ENCODE measurements at regions not wholly inside any gene's neighbourhood (a gene's known extent, or its start where the extent isn't known, plus 50 kb on each side); places are given as distances from the start of the nearest gene placed in this dataset.

DNA sequence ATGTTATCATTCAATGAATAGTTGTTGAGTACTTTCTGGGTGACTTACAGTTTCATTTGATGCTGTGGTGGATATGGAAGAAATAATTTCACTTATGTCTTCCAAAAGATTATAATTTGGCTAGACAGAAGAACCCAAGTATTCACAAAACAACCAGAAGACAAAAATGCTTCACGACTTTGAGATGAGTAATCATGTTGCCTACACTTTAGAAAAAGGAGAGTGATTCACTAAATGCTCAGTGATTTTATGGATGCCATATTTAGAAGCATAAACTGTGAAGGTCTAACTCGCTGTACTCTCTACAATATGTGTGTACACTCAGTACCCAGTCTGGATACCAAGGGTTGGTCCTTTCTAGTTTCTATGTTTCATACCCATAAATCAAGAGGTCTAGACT, 101.3 kb upstream of the E2F7 start:
- no peak overlapping the region for H3K27ac ChIP-seq (ENCODE audit: low read depth, low read length)
- H3K4me3 ChIP-seq (ENCODE audit: low read length), result no peak overlapping the region
- Mint-ChIP-seq H3K4me1 (peaks cover 3% of the 10 kb centered on the region), H3K27me3 (ENCODE audit: insufficient read depth) (peaks cover 31% of the 10 kb centered on the region), H3K4me3 (no peak overlapping the region), H3K27ac (no peak overlapping the region), H3K36me3 (ENCODE audit: low read depth) (no peaks in the 10 kb centered on the region), H3K9me3 (no peaks in the 10 kb centered on the region)
- TF ChIP-seq CTCF (conservative IDR thresholded peaks at IDR 0.05), result no peak
- H3K9ac ChIP-seq (ENCODE audit: extremely low read depth, low read length, poor library complexity, severe bottlenecking), result no peak overlapping the region
- no peaks in the 10 kb centered on the region for H3K36me3 ChIP-seq (ENCODE audit: control insufficient read depth, insufficient read depth, low read length)
- 87 to 100% methylated on average over 1 to 2 of the region's 2 CpGs for WGBS, 2 experiments (ENCODE audit: insufficient coverage in 1 of 2, insufficient read length in 1 of 2)
- no peaks in the 10 kb centered on the region for H3K9me3 ChIP-seq (ENCODE audit: control insufficient read depth, low read length)
- peaks cover 68% of the 10 kb centered on the region for H3K27me3 ChIP-seq (ENCODE audit: control insufficient read depth, insufficient read depth, low read length, poor library complexity, severe bottlenecking)
- no peak for DNase-seq
- H3K4me1 ChIP-seq (ENCODE audit: control insufficient read depth, insufficient read depth, low read length), result no peaks in the 10 kb centered on the region

DNA sequence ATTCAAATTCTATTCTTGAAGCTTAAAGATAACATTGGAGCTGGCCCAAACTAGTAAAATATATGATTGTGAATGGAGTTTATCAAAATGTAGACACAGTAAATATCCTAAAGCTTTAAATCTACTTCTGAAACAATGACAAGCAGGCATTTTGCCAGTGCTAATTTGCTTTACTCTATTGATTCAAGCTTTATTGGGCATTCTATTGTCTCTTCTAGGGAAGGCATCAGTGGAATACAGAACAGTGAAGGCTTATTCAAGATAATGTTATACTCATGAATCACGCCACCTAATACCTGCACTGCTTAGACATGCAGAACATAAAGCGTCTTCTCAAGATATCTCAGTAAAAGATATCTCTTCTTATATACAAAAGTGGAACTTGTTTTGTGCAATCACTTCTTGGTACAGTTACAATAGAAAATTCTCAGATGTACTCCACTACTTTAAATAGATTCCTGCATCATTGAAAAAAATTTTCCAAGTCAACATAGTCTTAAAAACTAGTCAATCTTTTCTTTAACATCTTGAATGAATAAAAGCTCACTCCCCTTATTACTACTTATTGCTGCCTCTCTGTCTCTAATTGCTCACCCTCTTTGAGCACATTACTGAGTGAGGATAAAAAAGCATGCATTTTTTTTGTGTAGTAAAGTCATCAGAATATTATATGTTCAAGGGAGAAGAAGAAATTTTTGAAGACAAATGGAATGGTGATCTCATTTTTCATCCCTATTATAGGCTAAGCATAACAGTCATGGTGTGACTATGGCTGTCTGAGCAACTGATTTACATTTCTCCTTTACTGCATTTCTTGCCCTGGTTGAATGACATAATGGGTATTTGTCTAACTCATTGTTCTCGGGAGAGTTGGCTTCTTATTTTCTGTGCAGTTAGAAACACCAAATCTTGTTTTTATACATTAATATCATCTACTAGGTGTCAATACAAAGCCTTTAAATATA, 98.0 kb upstream of the E2F7 start:
- whole genome bisulfite sequencing, 2 experiments (ENCODE audit: insufficient coverage in 1 of 2, insufficient read length in 1 of 2), result 89% methylated on average over 2 of the region's 3 CpGs; no CpG with 5 or more reads in 1 of the 2 experiments
- H3K27ac Mint-ChIP-seq, result no peak overlapping the region

DNA sequence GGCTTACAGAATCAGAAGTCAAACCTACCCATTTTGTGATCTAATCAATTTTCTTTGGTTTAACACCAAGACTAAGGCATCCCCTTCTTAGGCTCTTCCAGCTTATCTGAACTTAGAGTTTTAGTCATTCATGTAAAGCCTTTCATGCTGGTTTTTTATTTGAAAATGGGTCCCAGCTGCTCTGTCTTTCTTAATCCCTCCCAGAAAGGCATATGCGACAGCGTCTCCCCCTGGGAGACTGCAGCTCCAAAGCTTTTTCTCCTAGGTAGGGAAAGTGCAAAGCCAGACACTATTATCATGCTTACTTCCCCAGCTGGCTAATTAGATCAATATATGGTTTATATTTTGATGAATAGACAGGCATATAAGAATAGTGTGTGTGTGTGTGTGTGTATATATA, 96.6 kb upstream of the E2F7 start:
- Histone ChIP-seq H3K27ac (ENCODE audit: low read depth, low read length) (peak overlapping the region; percentile 56), H3K36me3 (ENCODE audit: control insufficient read depth, insufficient read depth, low read length) (no peaks in the 10 kb centered on the region), H3K27me3 (ENCODE audit: control insufficient read depth, insufficient read depth, low read length, poor library complexity, severe bottlenecking) (peaks cover 89% of the 10 kb centered on the region), H3K4me1 (ENCODE audit: control insufficient read depth, insufficient read depth, low read length) (no peaks in the 10 kb centered on the region), H3K9ac (ENCODE audit: extremely low read depth, low read length, poor library complexity, severe bottlenecking) (no peak overlapping the region), H3K9me3 (ENCODE audit: control insufficient read depth, low read length) (no peaks in the 10 kb centered on the region), H3K4me3 (ENCODE audit: low read length) (no peak overlapping the region)
- Mint-ChIP-seq H3K27me3 (ENCODE audit: insufficient read depth) (peaks cover 61% of the 10 kb centered on the region), H3K4me3 (no peak overlapping the region), H3K4me1 (peaks cover 4% of the 10 kb centered on the region), H3K36me3 (ENCODE audit: low read depth) (no peaks in the 10 kb centered on the region), H3K9me3 (no peaks in the 10 kb centered on the region), H3K27ac (no peak overlapping the region)
- TF ChIP-seq CTCF (conservative IDR thresholded peaks at IDR 0.05), result peak; percentile 25
- peak; percentile 65 for DNase-seq
- WGBS, 2 experiments (ENCODE audit: insufficient coverage in 1 of 2, insufficient read length in 1 of 2), result 0% methylated on average over 2 of the region's 2 CpGs; no CpG with 5 or more reads in 1 of the 2 experiments

More for the DNA sequence above, 98.0 kb upstream of the E2F7 start:
- peaks cover 83% of the 10 kb centered on the region for H3K27me3 ChIP-seq (ENCODE audit: control insufficient read depth, insufficient read depth, low read length, poor library complexity, severe bottlenecking)
- Mint-ChIP-seq H3K4me1 (peaks cover 4% of the 10 kb centered on the region), H3K27me3 (ENCODE audit: insufficient read depth) (peaks cover 62% of the 10 kb centered on the region), H3K4me3 (no peak overlapping the region), H3K9me3 (no peaks in the 10 kb centered on the region), H3K36me3 (ENCODE audit: low read depth) (no peaks in the 10 kb centered on the region)
- no peak for DNase-seq
- no peak overlapping the region for H3K4me3 ChIP-seq (ENCODE audit: low read length)
- peak overlapping the region; percentile 9 for H3K27ac ChIP-seq (ENCODE audit: low read depth, low read length)
- no peak for TF ChIP-seq CTCF (conservative IDR thresholded peaks at IDR 0.05)
- no peak overlapping the region for H3K9ac ChIP-seq (ENCODE audit: extremely low read depth, low read length, poor library complexity, severe bottlenecking)
- no peaks in the 10 kb centered on the region for H3K4me1 ChIP-seq (ENCODE audit: control insufficient read depth, insufficient read depth, low read length)
- H3K36me3 ChIP-seq (ENCODE audit: control insufficient read depth, insufficient read depth, low read length), result no peaks in the 10 kb centered on the region
- H3K9me3 ChIP-seq (ENCODE audit: control insufficient read depth, low read length), result no peaks in the 10 kb centered on the region
